ENCODE measurements at regions not wholly inside any gene's neighbourhood (a gene's known extent, or its start where the extent isn't known, plus 50 kb on each side); places are given as distances from the start of the nearest gene placed in this dataset.

DNA sequence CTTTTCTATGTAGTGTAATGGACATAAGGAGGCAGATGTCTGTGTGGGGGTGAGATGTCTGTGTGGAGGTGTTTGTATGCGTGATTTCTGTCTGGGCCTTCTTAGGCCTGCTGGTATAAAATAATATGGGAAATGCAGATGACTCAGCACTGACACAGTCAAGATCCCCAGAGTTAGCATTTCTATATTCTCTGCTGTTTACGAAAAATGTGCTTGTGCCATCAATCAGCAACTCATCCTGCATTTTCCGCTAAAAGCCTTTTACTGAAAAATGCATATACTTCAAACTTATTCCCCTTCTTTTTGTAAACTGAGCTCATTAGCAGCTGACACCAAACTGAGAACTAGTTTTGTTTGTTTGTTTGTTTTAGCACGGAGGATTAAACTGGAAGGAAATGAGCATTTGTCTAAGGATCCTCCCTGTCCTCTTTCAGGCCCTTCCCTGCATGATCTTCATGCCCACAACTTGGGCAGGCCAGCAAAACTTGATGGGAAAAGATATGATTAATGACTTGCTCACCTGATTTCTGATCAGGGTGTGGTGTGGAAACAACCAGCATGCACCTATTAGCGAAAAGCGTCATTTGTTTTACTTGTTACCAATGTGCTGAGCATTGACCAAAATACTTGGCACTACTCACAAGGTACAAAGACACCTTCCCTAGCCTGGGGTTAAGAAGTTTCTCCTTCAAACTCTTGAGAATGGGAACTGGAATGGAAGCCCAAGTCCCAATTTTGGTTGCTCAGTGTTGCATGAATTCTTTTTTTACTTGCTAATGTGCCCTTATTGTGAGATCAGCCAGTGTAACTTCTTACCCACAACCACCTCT lies 77.4 kb downstream of the NDUFS5 start:
- DNase-seq (ENCODE audit: low read depth): no peak
- H3K4me3 ChIP-seq (ENCODE audit: low read depth, low read length): no peak overlapping the region
- TF ChIP-seq, protein P1, sequence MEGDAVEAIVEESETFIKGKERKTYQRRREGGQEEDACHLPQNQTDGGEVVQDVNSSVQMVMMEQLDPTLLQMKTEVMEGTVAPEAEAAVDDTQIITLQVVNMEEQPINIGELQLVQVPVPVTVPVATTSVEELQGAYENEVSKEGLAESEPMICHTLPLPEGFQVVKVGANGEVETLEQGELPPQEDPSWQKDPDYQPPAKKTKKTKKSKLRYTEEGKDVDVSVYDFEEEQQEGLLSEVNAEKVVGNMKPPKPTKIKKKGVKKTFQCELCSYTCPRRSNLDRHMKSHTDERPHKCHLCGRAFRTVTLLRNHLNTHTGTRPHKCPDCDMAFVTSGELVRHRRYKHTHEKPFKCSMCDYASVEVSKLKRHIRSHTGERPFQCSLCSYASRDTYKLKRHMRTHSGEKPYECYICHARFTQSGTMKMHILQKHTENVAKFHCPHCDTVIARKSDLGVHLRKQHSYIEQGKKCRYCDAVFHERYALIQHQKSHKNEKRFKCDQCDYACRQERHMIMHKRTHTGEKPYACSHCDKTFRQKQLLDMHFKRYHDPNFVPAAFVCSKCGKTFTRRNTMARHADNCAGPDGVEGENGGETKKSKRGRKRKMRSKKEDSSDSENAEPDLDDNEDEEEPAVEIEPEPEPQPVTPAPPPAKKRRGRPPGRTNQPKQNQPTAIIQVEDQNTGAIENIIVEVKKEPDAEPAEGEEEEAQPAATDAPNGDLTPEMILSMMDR (IDR thresholded peaks at IDR 0.05; ENCODE audit: control insufficient read depth, extremely low read depth, insufficient read depth): no peak

DNA sequence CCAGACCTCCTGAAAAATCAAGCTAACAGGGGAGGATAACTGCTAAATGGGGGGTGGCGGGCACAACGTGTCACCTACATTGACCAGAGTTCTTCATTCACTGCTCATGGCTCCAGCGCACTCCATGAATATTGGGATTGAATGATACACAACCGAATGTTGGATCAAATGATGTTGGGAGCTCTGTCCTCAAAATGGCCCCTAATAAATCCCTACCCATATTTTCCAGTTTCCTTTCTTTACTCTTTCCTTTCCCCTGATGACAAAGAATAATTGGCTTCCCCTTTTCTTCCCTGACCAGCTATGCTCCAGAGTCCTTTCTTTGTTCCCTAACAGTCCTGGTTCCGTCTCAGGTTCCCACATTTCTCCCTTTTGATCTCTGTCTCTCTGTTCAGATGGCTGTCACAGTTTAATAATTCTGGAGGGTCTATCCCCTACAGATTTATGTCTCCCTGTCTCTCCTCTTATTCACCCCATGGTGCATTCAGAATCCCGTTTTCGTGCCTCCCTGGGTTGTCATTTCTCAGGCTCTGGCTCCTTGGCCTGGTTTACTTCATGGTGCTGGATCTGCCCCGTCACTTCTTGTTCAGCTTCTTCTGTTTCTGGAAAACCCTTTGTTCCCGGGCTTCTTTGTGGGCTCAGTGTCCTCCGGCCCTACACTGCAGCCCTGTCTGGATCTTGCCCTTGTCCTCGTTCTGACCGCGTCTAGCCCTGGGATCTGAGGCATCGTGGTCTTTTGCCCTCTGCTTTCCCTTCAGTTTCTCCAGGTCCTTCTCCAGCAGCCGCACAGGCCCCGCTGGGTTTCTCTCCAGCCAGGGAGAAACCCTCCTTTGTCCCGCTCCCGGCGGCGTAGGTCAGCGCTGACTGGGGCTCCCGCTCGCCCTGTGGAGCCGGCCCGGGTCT lies 78.3 kb downstream of the NDUFS5 start:
- TF ChIP-seq, protein P1 (IDR thresholded peaks at IDR 0.05; ENCODE audit: control insufficient read depth, extremely low read depth, insufficient read depth): no peak
- H3K4me3 ChIP-seq (ENCODE audit: low read depth, low read length): no peak overlapping the region
- DNase-seq (ENCODE audit: low read depth): no peak

DNA sequence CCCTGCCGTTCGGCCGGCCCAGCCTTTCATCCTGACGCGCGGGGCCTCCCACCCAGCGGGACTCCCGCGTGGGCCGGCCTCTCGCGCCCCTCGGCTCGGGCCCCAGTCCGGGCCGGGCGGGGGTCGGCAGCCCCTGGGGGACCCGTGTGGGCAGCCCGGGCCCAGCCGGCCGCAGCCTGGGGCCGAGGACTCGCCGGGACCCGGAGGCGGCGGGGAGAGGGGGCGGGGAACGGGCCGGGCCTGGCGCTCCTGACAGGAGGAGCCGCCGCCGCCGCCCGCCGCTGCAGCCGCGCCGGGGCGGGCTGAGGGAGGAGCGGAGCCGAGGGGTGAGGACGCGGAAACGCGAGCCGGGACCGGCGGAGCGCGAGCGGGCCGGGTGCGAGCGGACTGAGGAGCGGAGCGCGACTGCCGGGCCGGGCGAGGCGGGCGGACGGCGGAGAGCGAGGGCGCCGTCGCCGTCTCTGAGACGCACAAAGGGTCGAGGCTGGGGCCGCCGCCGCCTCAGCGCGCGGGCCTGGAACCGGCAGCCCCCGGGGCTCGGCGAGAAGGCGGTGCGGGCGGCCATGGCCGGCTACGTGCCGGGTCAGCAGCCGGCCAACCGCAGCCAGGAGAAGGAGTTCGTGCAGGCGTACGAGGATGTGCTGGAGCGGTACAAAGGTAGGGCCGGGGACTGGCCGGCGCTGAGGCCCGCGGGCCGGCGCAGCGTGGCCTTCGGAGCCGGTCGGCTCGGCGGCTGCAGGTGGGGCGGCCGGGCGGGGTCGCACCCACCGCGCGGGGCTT lies 79.1 kb downstream of the NDUFS5 start:
- peak overlapping the region; percentile 81 for H3K4me3 ChIP-seq (ENCODE audit: low read depth, low read length)
- TF ChIP-seq, protein P1 (IDR thresholded peaks at IDR 0.05; ENCODE audit: control insufficient read depth, extremely low read depth, insufficient read depth): no peak
- DNase-seq (ENCODE audit: low read depth): no peak

DNA sequence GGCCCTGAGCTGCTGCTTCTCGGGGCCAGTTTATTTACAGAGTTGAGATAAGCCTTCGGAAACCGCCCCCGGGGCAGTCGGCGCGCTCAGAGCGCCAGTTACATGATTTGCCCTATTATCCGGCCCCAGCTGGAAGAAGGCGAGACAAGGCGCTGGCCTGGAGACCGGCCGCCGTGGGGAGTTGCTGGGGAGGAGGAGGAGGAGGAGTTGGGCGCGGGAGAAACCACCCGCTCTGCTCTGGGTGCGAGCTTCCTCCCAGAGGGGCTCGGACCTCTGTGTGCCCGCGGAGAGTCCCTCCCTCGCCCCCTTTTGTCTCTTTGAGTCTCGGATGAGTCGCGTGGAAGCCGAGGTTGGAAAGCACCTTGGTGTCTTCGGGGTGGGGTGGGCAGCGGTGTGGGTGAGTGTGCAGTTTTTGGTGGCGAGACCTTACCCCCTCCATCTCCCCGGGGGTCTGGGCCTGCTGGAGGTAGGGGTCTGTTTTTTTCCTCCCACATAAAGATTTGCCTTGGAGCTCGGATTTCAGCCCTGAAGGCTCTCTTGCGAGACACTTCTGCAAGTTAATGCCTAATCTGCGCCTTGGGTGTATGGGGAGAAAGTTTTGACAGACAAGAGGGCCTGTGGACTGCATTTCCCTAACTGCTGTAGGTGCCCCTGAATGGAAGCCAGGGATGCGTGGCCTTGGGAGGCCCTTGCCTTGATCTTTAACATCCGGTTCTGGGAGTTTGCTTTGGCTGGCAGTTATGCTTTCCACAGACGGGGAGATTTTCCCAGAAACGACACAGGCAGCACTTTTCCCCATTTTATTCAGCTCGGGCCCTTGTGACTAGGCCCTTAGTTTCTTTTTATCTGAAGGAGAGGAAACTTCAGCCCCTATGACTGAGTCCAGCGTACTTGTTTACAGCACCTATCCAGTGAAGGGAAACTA lies 80.0 kb downstream of the NDUFS5 start:
- no peak for DNase-seq (ENCODE audit: low read depth)

DNA sequence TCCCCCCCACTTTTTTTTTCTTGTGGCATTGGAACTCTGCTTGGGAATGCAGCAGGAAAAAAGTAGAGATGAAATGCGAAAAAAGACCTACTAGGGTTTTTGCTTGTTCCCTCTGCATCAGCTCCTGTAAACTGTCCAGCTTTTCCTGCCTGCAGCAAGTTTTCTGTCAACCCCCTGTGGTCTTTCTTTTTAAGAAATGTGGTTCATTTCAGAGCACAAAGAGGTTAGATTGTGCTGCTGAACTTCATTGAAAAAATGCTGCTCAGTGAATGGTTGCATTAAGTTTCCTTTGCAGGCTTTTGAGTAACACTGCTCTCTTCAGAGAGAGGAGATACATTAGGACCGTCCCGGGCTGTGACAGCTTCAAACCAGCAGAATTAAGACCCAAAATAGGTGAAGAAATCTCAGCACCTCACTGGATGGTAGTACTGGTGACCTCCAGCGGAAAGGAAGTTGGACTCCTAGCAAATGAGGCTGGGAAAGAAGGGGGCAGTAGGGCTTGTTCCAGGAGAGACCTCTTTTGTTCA lies 80.7 kb downstream of the NDUFS5 start:
- H3K4me3 ChIP-seq (ENCODE audit: low read depth, low read length): peak overlapping the region; percentile 81
- TF ChIP-seq, protein P1 (IDR thresholded peaks at IDR 0.05; ENCODE audit: control insufficient read depth, extremely low read depth, insufficient read depth): no peak
- DNase-seq (ENCODE audit: low read depth): no peak

More for the DNA sequence above, 80.0 kb downstream of the NDUFS5 start:
- H3K4me3 ChIP-seq (ENCODE audit: low read depth, low read length): peak overlapping the region; percentile 81
- TF ChIP-seq, protein P1 (IDR thresholded peaks at IDR 0.05; ENCODE audit: control insufficient read depth, extremely low read depth, insufficient read depth): no peak

Data from LNCaP clone FGC (cell line).